GM19452 (cell line): ENCODE measurements at regions not wholly inside any gene's neighbourhood (a gene's known extent, or its start where the extent isn't known, plus 50 kb on each side); places are given as distances from the start of the nearest gene placed in this dataset.
"Not testable (repeated sequence)": the region's sequence is repeated elsewhere in the genome, so short reads cannot be mapped to it uniquely, and the experiment has no call there.

Source experiments
- ATAC-seq: cut with Tn5 transposase; IDR thresholded peaks from one replicate; pipeline ENCODE4 v1.9.1; 2021; ENCODE audit not compliant: unreplicated experiment

DNA sequence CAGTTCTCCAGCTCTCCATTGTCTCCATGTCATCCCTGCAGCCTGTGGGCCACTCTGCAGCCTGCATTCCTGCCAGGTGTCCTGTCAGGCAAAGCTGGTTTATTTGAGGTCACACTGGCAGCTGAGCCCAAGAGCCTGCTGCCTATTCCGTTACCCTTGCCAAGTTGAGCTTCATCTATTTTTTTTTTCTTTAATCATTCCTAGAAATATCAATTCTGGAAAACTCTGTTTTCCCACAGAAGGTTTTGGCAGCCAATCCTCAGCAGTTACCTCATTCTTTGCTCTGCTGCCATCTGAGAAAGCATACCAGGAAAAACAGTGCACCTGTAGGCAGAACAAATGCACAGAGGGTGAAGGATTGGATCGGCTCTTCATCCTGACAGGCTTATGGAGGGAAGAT, 411.0 kb upstream of the ACVR2A start:
- no peak for ATAC-seq

GRCh38 chr2:147430408-147430807, 414.4 kb upstream of the ACVR2A start:
- ATAC-seq = no peak

DNA sequence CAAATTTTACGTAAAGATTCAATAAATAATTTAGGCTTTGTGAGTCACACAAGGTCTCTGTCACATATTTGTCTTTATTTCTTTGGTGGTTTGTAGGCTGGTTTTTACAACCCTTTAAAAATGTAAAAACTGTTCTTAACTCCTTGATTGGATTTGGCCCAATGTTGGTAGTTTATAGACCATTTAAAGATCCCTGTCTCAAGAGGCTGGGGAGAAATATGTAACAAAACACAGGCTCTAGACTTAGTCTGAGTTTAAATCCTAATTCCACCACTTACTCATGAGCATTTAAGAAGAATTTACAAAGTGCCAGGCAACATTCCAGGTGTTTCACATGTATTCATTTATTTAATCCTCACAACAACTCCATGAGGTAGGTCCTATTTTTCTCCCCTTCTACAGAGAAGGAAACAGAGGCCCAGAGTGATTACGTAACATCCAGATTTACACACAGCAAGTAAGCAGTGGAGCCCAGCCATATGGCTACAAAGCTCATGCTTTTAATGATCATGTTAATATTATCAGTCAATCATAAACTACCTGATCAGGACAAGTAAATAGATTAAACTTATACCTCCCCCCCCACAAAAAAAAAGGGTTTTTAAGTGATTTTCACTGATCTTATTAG, 416.6 kb upstream of the ACVR2A start:
- ATAC-seq = no peak

- no peak for ATAC-seq
These were observed 419.3 kb upstream of the ACVR2A start for GRCh38 chr2:147425437-147426029.

GRCh38 chr2:147424766-147425165, 420.1 kb upstream of the ACVR2A start:
- no peak for ATAC-seq

DNA sequence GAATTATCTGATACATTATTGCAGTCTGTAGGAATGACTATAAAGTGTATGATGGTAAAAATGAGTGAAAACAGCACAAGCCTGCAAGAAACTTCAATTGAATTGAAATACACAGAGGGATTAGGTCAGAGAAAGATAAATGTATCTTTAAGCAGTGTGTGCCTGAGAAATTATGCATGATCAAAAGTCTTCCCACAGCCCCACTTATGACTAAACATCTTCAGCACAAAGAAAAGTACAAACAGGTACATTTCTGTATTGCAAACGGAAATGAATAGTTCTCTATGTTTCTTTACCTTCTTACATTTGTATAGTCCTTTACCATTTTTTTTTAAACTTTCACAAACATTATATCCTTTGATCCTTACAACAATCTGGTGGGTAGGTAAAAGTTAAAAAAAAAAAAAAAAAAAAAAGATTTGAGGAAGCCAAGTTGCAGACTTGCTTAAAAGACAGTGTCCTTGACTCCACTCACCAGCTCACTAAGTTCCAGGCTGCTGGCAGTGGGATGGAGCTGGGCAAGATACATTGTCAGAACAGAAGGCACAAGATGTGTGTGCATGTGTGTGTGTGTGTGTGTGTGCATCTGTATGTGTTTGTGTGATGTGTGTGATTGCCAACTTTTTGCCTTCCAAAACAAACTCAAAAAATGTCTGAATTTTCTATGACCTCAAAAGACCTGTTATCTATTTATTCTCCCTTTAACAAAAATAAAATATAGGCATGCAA, 423.7 kb upstream of the ACVR2A start:
- ATAC-seq = no peak

GRCh38 chr2:147420517-147420916, 424.3 kb upstream of the ACVR2A start:
- no peak for ATAC-seq

DNA sequence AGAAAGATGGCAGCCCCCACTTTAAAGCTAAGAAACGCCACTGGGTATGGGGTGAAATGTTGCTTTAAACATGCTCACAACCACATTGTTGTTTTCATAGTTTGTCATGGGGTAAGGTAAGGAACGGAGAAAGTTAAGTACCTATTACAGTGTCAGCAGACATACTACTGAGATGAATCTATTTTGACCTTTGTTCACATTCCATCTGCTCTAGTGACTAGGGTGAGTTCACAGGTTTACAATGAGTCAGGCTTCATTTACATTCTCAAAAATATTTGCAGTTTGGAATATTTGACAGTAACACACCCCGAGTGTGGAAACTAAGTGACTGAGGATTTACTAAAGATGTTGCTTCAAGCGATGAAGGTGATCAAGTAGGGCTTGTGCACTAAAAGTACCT, 428.7 kb upstream of the ACVR2A start:
- no peak for ATAC-seq

- ATAC-seq = not testable (repeated sequence)
These were observed 430.2 kb upstream of the ACVR2A start for GRCh38 chr2:147414656-147415055.

- no peak for ATAC-seq
These were observed 436.5 kb upstream of the ACVR2A start for GRCh38 chr2:147408357-147408756.

DNA sequence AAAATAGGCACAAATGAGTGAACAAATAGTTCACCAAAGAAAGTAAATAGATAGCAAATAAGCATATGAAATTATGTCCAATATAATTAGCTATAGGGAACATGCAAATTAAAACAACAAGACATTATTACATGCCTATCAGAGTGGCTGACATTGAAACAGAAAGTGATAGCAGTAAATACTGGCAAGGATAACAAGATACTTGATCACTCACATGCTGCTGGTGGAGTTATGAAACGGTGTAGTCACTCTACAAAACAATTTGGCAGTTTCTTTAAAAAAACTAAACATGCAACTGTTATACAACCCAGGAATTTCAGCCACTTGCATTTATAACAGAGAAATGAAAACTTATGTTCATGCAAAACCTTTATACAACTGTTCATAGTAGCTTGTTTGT, 439.2 kb upstream of the ACVR2A start:
- ATAC-seq = no peak

GRCh38 chr2:147398996-147399395, 445.8 kb upstream of the ACVR2A start:
- no peak for ATAC-seq

GRCh38 chr2:147398301-147398700, 446.5 kb upstream of the ACVR2A start:
- ATAC-seq = no peak

GRCh38 chr2:147396890-147397289, 447.9 kb upstream of the ACVR2A start:
- ATAC-seq = no peak

- no peak for ATAC-seq
These were observed 450.5 kb upstream of the ACVR2A start for GRCh38 chr2:147394179-147394790.

DNA sequence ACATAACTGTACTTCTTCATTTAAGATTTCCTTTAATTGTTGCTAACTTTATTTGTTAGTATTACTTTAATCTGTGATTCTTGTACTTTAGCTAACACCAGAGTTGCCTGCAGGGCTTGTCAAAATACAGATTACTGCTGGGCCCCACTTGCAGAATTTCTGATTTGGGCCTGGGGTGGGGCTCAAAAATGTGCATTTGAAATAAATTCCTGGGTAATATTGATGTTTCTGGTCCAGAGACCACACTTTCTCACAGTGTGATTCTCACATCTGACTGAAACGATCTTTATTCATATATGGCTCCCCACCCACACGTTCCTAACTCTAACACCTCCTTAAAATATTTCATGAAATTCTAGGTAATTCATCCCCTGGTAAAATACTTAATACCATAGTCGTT, 452.6 kb upstream of the ACVR2A start:
- no peak for ATAC-seq

DNA sequence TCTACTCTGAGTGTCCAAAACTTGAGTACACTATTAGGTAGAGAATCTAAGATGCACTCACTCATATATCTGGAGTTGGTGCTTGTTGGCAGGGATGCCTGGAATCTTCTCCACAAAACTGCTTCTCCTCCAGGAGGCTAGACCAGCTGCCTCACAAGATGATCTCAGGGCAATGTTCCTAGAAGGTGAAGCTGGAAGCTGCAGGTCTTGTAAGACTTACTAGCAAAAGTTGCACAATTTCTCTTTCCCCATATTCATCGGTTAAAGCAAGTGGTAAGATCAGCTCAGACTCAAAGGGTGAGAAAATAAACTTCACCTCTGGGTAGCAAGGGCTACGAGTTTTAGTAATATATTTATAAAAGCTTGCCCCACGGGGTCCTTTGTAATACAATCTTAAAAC, 454.4 kb upstream of the ACVR2A start:
- no peak for ATAC-seq

GRCh38 chr2:147389218-147389617, 455.6 kb upstream of the ACVR2A start:
- ATAC-seq = no peak

DNA sequence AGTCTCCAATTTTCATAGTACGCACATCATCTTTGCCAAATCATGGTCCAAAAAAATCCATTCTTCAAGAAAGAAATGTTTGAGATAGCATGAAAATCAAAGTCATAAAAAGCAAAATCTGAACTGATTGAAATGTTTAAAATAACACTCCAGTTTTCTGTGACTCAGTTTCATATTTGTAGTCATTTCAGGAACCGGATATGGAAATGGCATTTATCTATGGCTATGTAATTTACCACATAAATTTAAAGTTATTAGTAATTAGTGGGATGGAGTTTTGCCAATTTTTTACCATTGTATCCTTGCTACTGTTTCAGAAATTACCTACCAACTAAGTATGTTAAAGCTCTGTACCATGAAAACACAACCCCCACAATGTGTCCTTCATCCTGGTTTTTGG, 456.6 kb upstream of the ACVR2A start:
- ATAC-seq = no peak

DNA sequence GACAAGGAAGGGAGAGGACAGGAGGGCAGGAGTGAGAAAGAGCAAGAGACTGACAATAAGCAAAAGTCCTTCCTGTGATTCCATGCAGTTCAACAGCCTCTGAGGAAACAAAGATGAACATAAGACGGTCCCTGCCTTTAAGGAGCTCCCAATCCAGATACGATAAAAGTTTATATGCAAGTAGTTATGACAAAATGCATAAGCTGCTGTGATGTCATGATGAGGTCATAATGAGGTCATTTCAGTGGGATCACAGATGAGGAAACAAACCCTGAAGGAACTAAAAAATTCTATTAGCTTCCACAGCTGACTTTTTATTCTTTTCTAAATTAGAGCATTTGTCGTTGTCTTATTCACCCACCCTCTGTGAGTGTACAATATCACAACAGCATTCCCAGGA, 458.5 kb upstream of the ACVR2A start:
- no peak for ATAC-seq

- no peak for ATAC-seq
These were observed 459.2 kb upstream of the ACVR2A start for GRCh38 chr2:147385600-147385999.

DNA sequence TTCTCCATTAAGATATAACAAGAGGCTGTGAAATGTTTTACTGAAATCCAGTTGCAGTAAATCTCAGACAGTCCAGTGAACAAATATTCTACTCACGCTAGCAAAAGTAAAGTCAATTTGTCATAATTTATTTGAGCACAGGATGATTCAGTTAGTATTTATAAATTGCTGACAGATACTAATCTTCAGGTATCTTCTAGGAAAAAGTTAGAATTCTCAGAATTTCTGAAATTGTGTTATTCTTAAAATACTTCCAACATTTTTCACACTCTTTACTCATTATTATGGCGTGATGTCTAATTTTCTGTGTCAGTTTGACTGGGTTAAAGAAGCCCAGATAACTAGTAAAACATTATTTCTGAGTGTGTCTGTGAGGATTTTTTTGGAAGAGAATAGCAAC, 460.2 kb upstream of the ACVR2A start:
- ATAC-seq = no peak
